ENCODE measurements at regions not wholly inside any gene's neighbourhood (a gene's known extent, or its start where the extent isn't known, plus 50 kb on each side); places are given as distances from the start of the nearest gene placed in this dataset.
"Not testable (repeated sequence)": the region's sequence is repeated elsewhere in the genome, so short reads cannot be mapped to it uniquely, and the experiment has no call there.

GRCh38 chr12:58671196-58671595, 249.1 kb downstream of the LRIG3 start:
- no peak for DNase-seq

GRCh38 chr12:58673021-58673420, 247.3 kb downstream of the LRIG3 start:
- no peak for DNase-seq

GRCh38 chr12:58677833-58678232, 242.5 kb downstream of the LRIG3 start:
- DNase-seq = not testable (repeated sequence)

DNA sequence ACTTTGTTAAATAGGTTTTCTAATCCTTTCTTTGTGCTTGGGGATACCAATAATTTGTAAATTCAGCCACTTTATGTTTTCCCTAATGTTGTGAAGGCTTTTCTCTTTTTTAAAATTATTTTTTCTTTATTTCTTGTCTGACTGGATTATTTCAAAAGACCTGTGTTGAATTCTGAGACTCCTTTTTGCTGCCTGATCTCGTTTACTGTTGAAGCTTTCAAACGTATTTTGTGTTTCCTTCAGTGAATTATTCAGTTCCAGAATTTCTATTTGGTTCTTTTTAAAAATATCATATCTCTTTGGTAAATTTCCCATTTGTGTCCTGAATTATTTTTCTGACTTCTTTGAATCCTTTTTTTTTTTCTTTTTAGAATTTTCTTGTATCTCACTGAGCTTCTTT, 241.6 kb downstream of the LRIG3 start:
- DNase-seq = no peak

DNA sequence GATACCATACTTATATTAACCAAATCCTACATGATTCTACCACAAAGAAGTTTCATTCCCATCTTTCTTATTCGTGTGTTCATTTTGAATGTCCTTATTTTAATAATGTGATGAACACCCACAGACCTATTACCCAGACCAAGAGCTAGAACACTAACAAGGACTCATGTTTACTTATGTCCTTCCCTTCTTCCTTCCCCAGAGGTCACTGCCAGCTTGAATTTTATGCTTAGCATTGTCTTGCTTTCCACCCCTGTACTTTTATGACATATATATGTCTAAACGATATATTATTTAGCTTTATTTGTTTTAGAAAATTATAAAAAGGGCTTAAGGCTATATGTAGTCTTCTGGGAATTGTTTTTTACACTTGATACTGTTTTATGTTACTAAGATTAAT, 238.6 kb downstream of the LRIG3 start:
- no peak for DNase-seq

- DNase-seq = no peak
Observed at GRCh38 chr12:58695263-58695662, 225.0 kb downstream of the LRIG3 start.

DNA sequence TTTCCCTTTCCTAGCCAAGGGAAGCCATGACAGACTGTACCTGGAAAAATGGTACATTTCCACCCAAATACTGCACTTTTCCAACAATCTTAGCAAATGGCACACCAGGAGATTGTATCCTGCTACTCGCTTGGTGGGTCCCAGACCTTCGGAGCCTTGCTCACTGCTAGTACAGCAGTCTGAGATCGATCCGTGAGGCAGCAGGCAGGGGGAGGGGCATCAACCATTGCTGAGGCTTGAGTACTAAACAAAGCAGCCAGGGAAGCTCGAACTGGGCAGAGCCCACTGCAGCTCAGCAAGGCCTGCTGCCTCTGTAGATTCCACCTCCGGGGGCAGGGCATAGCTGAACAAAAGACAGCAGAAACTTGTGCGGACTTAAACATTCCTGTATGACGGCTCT, 218.8 kb downstream of the LRIG3 start:
- DNase-seq = no peak

GRCh38 chr12:58703866-58704265, 216.4 kb downstream of the LRIG3 start:
- DNase-seq = no peak

GRCh38 chr12:58704770-58705169, 215.5 kb downstream of the LRIG3 start:
- DNase-seq = not testable (repeated sequence)

DNA sequence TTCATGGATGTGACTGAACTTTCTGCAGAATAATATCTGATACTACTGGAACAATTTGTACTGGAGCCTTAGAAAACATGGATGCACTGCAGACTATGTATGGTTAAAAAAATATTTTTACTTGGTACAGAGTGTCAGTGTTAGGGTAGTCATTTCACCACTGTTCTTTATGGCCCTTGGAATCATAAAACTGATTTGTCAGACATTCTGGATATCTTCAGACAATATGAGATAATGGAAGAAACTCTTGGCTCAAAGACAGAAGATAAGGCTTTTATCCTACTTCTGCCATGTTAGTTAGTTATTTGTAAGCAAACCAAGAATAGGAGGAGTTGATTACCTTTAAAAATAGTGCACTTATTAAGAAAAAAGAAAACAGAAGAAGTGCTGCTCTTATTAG, 209.4 kb downstream of the LRIG3 start:
- DNase-seq = no peak

DNA sequence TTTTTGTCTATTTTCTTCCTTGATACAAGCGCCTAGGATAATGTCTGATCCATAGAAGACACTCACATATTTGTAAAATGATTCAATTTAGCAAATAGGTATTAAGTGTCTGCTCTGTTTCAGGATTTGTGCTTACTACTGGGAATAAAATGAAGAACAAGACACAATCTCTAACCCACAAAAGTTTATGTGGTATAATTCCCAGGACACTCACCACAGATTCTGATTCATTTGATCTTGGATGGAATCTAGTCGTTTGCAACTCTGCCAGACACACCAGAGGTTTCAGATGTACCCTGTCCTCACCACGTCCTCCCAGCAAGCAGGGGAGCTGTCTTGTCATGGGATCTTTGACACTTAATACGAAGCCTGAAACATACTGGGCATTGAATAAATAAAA, 208.3 kb downstream of the LRIG3 start:
- no peak for DNase-seq

- no peak for DNase-seq
Observed at GRCh38 chr12:58712976-58713375, 207.3 kb downstream of the LRIG3 start.

- DNase-seq = no peak
Observed at GRCh38 chr12:58719161-58719560, 201.1 kb downstream of the LRIG3 start.

- no peak for DNase-seq
Observed at GRCh38 chr12:58720421-58720820, 199.9 kb downstream of the LRIG3 start.

GRCh38 chr12:58725400-58726105, 194.8 kb downstream of the LRIG3 start:
- DNase-seq = no peak

GRCh38 chr12:58727521-58727920, 192.8 kb downstream of the LRIG3 start:
- no peak for DNase-seq

GRCh38 chr12:58728397-58728796, 191.9 kb downstream of the LRIG3 start:
- no peak for DNase-seq

DNA sequence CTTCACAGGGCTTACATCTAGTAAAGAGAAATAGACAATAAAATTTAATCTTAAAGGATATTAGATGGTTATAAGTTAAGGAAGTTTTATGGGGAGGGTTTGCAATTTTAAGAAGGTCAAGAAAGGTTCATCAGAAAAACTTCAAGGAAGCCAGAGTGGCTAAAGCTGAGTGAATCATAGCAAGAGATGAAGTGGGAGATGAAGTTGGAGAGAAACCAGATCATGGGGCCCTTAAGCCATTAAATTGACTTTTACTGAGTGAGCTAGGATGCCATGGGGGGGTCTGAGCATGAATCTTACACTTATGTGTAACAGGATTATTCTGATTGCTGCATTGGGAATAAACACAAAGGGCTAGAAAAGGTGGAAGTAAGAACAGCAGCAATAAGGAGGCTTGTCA, 189.2 kb downstream of the LRIG3 start:
- no peak for DNase-seq

GRCh38 chr12:58732894-58733293, 187.4 kb downstream of the LRIG3 start:
- DNase-seq = no peak

DNA sequence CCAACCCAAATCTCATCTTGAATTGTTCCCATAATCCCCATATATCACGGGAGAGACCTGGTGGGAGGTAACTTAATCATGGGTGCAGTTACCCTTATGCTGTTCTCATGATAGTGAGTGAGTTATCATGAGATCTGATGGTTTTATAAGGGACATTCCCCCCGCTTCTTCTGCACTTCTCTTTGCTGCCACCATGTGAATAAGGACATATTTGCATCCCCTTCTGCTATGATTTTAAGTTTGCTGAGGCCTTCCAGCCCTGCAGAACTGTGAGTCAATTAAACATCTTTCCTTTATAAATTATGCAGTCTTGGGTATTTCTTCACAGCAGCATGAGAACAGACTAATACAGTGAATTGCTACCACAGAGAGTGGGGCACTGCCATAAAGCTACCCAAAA, 179.1 kb downstream of the LRIG3 start:
- no peak for DNase-seq

GRCh38 chr12:58745348-58746125, 174.8 kb downstream of the LRIG3 start:
- no peak for DNase-seq

DNA sequence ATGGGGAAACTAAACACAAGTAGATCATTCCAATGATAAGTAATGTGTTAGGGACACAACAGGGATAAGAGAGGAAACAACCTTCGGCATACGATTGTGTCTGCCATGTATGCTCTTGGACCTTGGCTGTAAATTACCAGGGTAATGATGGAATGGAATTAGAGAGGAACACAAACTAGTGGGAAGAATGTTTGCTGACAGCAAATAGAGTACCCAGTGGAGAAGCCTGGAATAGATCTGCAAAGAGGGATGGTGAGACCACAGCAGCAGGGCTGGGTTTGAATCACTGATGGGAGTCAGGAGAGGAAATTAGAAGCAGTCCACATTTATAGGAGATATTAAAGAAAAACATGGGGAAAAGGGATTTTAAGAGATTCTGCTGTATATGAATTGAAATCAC, 172.8 kb downstream of the LRIG3 start:
- no peak for DNase-seq

GRCh38 chr12:58750484-58750883, 169.8 kb downstream of the LRIG3 start:
- no peak for DNase-seq

- no peak for DNase-seq
Observed at GRCh38 chr12:58757422-58757821, 162.9 kb downstream of the LRIG3 start.

- not testable (repeated sequence) for DNase-seq
Observed at GRCh38 chr12:58759745-58760144, 160.6 kb downstream of the LRIG3 start.
